Tongue (tissue), 1 donor: ENCODE measurements at regions not wholly inside any gene's neighbourhood (a gene's known extent, or its start where the extent isn't known, plus 50 kb on each side); places are given as distances from the start of the nearest gene placed in this dataset.

ENCODE experiments used
- DNase-seq: peaks from one replicate; pipeline ENCODE4 v3.0.0-alpha.2; 2015

GRCh38 chr3:17982211-17982880, 239.9 kb upstream of the TBC1D5 start:
- DNase-seq = no peak

DNA sequence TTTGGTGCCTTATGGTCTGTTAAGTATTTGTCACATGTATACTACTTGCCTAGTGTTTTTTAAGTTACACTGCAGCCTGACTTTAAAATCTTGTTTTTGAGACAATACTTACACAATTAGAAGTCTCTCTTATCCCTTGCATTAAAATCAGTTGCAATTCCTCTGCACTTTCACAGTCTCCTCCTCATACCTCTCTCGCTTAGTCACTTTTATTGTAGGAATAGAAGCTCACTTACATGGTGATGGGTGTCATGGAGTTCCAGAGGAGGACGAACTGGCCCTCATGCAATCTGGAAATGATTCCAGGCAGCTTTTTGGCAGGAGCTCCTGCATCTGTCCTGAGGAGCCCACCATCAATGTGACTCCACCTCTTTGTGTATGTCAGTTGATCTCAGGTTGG, 238.4 kb upstream of the TBC1D5 start:
- DNase-seq = no peak

DNA sequence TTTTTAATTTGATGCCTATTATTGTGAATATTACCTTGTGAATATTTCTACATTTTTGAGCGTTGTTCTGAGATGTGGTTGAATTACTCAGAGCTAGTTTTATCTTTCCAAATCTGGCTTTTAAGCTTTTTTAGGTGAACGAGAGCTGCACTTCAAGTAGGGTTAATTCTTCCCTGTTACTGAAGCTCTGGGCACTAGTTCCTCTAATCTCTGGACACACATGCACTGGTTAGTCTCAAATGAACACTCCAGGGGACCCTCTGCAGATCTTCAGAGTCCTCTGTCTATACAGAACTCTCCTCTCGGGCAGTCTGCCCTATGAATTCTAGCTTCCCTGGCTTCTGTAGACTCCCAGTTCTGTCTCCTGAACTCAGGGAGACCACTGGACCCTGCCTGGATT, 237.5 kb upstream of the TBC1D5 start:
- DNase-seq = no peak

DNA sequence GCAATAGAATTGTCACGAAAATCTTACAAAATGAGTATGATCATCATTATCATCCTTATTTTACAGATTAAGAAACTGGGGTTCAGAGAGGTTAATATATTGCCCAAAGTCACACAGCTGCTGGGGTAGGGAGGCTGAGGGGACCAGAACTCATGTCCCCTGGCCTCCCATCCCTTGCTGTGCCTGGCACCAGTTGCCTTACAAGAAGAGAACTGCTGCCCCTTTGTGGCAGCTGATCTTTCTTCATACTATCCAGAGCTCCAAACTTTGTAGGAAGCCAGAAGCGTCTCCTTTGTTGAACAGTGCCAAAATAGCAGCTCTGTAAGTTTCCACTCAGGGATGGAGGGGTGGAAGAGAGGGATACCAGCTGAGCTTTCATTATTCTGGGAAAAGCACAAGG, 236.8 kb upstream of the TBC1D5 start:
- DNase-seq = peak; percentile 24

DNA sequence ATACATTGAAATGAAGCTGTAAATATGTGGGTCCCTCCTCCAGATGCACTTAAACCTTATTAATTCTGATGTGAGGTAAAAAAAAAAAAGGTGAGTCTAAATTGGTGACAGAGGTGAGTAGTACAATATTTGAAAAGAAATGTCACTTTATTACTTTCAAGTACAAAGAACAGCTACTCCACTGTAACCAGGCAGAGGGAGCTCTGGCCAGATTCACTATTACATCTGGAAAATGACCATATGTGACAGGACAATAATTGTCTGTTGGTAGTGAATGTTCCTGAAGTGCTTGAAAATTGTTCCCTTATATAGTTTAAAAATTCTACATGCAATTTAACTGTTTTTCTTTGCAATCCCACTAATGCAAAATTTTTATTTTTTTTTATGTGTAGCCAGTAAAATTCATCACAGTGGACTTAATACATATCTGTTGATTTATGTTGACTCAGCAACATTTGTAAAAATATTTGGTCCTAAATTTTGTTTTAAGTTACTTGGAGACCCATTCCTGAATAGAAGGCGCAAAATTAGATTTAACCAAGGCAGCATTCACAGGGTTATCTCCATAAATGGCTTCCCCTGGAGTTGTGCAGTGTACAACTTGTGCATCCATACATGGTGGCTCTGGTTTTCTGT, 231.9 kb upstream of the TBC1D5 start:
- no peak for DNase-seq

DNA sequence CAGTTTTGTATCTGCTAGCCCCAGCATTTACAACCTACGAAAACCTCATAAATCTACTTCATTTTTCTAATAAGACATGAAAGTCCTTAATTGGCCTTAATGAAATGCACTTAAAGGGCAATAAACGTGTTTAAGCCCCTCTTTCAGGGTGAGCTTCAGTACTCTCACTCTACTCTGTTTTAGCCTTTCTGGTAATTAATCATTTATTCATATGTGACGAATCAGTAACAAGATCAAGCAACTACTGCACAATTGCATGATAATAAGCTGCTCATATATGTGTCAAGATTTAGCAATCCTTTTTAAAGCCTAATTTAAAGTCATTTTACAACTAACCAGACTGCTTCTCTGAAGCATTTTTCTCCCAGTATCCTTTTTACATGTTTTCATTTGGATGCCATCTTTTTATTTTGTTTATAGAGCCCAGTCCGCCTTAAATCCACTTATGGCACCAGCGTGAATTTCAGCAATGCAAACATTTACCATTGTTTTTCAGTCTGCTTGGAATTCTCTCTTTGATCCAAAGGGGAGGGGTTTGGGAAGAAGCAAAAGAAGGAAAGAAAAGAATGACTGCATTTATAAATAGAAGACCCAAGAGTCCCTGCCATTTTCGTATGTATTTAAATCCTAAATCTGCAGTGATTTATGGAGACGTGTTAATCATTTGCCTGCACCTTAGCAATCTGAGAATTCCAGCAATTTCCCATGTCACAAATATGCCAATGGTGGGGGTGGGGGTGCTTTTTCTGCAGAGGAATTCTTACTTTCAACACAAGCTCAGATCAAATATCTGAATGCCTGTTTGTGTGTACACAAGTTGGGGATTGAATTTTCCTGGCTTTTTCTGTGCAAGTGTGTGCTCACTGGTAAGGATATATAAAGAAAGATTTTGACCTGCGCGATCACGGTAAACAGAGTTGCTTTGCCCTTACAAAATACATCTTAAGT, 230.8 kb upstream of the TBC1D5 start:
- no peak for DNase-seq

GRCh38 chr3:17972476-17972875, 230.0 kb upstream of the TBC1D5 start:
- DNase-seq = no peak

DNA sequence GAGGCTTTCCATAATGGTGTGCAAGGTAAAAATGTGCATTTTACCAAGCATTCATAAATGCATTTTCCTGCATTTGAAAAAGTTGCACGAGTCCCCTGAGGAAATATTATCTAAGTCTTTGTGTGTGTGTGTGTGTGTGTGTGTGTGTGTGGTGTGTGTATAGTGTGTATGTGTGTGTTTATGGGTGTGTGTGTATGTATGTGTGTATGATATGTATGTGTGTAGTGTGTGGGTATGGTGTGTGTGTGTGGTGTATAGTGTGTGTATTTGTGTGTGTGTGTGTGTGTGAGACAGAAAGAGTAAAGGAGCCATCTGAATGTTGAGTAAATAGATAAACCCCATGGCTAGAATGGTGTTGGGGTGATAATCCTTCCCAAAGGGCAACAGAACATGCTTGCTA, 229.6 kb upstream of the TBC1D5 start:
- no peak for DNase-seq

DNA sequence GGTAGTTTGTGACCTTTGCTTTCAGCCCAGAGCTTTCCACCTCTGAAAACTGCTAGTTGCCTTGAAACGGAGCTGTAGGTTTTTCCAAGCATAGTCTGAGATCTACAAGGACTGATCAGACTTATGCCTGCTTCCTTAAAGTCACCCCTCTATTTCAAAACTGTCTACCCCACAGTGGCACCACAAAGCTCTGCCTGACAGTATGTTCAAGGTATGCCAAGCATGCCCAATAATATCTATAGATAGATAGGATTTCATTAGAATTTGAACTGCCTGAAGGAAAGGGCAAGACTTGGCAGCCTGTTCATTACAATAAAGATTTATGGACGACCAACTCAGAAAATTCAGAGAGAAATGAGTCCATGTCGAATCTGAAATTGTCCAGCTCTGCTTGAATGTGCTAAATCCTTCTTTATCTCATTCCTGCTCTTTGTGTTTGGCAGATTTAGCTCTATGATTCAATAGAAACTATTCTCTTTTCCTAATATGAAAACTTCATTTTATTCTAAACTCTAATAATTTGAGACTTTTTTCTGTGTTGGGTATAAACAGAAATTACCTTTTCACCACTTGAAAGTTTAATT, 227.6 kb upstream of the TBC1D5 start:
- no peak for DNase-seq

DNA sequence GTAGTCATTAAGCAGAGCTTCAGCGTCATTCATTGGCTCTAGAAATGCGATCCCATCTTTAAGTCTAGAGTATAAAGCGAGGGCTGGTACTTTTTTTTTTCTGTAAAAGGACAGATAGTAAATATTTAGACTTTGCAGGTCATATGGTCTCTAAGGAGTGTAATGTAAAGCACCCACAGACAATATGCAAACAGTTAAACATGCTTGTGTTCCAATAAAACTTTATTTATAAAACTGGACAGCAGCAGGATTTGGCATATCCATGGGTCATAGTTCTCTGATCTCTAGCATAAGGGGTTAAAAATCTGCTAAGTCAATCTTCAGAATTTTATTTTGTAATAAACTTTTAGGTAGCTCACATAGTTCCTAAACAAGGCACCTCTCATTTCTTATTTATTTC, 226.8 kb upstream of the TBC1D5 start:
- no peak for DNase-seq

- no peak for DNase-seq
Measured at GRCh38 chr3:17967953-17968607, 225.6 kb upstream of the TBC1D5 start.

DNA sequence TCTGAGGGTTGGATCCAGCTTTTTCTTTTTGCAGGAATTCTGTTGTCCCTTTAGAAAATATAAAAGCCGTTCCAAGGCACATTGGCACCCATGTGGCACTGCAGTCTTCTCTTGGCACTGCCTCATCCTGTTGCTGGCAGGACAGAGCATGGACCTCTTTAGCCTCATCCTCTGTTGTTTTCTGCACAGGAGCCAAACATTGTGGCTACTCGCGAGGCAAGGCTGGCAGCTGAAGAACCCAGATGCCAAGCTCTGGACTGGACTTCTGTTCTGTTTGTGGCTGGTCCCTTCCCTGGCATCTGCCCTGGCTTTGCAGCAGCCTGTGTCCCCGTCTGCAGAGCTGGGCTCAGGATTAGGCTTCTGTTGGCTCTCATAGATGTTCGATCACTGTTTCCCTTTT, 224.7 kb upstream of the TBC1D5 start:
- DNase-seq = no peak

DNA sequence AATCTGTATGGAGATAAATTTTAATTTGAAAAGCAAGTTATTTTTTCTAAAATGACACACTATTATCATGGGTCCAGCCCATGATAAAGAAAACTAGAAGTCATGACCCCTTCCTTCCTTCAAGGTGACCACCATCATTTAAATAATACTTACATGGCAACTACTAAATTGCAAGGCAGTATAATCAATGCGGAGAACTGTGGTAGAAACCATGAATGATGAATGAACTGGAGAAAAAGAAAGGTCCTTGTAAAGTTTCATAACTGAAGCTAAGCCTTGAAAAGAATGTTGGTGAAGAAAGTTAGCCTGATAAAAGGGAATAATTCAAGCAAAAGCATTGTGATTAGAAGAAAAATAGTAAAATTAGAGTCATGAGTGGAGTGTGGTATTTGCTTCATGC, 222.9 kb upstream of the TBC1D5 start:
- no peak for DNase-seq

DNA sequence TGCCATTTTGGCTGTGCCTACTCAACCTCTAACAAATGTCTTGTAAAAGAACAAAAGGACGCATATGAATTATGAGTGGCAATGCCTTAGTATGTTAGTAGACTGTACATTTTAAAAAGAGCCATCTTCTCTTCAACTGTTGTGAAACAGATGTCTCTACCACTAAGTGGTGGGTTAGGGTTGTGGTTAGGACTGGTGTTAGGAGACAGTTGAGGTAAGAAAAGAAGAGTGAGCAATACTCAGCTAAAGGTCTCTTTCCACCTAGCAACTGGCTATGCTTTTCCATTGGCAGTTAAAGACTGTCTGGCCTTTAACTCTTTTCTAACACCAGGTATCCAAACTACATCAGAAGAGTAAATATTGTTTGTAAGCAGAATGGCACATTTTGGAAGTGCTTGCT, 221.7 kb upstream of the TBC1D5 start:
- DNase-seq = no peak

DNA sequence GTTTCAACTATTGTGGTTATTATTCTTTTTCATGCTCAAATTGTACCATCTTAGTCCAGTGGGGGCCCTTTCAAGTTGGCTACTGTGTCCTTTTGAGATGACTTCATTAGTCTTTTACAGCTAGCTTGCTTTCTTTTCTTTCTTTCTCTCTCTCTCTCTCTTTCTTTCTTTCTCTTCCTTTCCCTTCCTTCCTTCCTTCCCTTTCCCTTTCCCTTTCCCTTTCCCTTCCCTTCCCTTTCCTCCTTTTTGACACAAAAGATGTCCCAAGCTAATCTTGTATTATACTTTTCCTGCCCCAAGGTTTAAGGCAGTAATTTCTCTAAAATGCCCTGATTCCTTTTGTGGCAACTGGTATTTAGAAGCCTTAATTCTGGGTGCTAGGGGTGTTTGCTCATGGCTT, 213.0 kb upstream of the TBC1D5 start:
- no peak for DNase-seq

DNA sequence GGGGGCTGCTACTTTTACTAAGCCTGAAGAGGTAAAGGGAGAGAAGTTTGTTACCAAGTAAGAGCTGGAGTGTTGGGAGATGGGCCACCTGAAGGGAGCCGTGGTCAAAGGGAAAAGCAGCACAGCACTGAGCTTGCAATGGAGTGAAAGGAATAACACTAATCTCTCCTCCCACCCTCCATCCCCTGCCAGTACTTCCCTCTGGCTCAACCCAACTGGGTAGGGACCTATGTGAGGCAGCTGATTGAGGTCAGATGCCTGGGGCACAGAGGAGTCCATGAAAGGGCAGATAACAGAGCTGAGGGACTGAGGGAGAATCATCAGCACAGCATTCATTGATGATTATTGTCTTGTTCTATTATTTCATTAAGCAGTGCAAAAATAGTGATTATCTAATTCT, 212.4 kb upstream of the TBC1D5 start:
- no peak for DNase-seq

DNA sequence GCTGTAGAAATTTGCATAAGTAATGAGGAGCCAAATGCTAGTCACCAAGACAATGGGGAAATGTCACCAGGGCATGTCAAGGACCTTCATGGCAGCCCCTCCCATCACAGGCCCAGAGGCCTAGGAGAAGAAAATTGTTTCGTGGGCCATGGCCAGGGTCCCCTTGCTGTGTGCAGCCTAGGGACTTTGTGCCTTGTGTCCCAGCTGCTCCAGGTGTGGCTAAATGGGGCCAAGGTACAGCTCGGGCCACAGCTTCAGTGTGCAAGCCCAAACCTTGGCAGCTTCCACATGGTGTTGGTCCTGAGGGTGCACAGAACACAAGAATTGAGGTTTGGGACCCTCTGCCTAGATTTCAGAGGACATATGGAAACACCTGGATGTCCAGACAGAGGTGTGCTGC, 208.8 kb upstream of the TBC1D5 start:
- DNase-seq = no peak

- DNase-seq = no peak
Measured at GRCh38 chr3:17949101-17949500, 206.7 kb upstream of the TBC1D5 start.

- DNase-seq = no peak
Measured at GRCh38 chr3:17947833-17948232, 205.4 kb upstream of the TBC1D5 start.

DNA sequence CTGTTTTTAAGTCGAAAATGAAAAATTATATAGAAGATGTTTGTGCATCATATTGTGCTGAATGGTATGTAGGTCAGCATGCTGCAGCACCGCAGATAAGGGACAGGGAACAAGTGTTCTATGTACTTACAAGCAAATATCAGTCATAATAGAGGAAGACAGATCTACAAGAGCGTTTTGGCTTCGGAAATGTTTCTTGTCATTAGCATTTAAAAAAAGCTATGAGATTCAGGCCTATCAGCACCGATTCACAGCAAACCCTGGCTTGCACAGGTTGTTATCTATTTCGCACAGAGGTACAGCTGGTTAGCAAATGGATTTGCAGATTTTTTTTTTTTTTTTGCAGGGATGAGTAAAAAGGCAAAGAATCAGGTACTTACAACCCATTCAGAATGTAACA, 204.2 kb upstream of the TBC1D5 start:
- DNase-seq = no peak

GRCh38 chr3:17945799-17946399, 203.5 kb upstream of the TBC1D5 start:
- DNase-seq = peak; percentile 10
